ENCODE measurements at regions not wholly inside any gene's neighbourhood (a gene's known extent, or its start where the extent isn't known, plus 50 kb on each side); places are given as distances from the start of the nearest gene placed in this dataset.

DNA sequence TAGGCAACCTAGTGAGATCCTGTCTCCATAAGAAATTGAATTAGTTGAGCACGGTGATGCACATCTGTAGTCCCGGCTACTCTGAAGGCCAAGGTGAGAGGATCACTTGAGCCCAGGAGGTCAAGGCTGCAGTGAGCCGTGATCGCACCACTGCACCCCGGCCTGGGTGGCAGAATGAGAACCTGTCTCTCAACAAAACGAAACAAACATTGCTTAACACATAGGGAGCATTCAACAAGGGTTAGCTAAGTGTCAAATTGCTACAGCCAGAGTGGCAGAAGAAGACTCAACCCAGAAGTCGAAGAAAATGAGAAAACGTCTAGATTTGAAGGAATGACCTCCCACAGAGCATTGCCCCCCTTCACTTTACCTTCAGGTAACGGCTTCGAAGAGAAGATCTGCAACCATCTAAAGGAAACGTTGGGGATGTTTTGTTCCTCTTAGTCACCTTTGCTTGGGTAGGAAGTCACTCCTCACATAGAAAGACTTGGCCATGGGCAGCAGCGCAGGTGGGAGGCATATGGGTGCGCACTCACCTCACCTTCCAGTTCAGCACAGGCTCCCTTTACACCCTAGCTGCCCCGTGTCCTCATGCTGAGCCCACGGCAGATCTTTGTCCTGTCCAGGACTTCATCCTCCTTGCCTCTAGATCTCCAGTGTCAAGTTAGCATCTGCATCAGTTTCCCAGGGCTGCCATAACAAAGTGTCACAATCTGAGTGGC lies 63.7 kb upstream of the SHLD1 start:
- TF ChIP-seq, protein P1, sequence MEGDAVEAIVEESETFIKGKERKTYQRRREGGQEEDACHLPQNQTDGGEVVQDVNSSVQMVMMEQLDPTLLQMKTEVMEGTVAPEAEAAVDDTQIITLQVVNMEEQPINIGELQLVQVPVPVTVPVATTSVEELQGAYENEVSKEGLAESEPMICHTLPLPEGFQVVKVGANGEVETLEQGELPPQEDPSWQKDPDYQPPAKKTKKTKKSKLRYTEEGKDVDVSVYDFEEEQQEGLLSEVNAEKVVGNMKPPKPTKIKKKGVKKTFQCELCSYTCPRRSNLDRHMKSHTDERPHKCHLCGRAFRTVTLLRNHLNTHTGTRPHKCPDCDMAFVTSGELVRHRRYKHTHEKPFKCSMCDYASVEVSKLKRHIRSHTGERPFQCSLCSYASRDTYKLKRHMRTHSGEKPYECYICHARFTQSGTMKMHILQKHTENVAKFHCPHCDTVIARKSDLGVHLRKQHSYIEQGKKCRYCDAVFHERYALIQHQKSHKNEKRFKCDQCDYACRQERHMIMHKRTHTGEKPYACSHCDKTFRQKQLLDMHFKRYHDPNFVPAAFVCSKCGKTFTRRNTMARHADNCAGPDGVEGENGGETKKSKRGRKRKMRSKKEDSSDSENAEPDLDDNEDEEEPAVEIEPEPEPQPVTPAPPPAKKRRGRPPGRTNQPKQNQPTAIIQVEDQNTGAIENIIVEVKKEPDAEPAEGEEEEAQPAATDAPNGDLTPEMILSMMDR (IDR thresholded peaks at IDR 0.05; ENCODE audit: low read length): no peak
- TF ChIP-seq EZH2phosphoT487 (IDR thresholded peaks at IDR 0.05; ENCODE audit: low read length) (no peak), EZH2 (optimal IDR thresholded peaks at IDR 0.05; ENCODE audit: low read depth, low read length) (no peak)

All from MM.1S (cell line).